H1 (cell line): ENCODE measurements at regions not wholly inside any gene's neighbourhood (a gene's known extent, or its start where the extent isn't known, plus 50 kb on each side); places are given as distances from the start of the nearest gene placed in this dataset.

Source experiments
- BACH1 ChIP-seq: IDR thresholded peaks from 2 replicates; pipeline ENCODE4 v1.6.1; 2012; ENCODE audit warnings: low read length, improper control_type of control experiment
- CTCF ChIP-seq, 3 experiments: IDR thresholded peaks; 1 replicate in 2 of 3; 2 replicates in 1 of 3; pipeline versions ENCODE4 v1.5.1 to v1.6.1; 2011; ENCODE audit warnings: low read length in 3 of 3, mild to moderate bottlenecking in 3 of 3, inconsistent platforms in 2 of 3, low read depth in 1 of 3, moderate library complexity in 1 of 3; ENCODE audit not compliant: insufficient read depth in 1 of 3; ENCODE audit errors: control extremely low read depth in 1 of 3
- EP300 ChIP-seq, 2 experiments: IDR thresholded peaks; 1 replicate in 1 of 2; 2 replicates in 1 of 2; pipeline ENCODE4 v1.6.1; 2011 to 2012; ENCODE audit warnings: low read depth in 2 of 2, low read length in 2 of 2, mild to moderate bottlenecking in 2 of 2, borderline replicate concordance in 1 of 2, inconsistent platforms in 1 of 2, moderate library complexity in 1 of 2
- JUND ChIP-seq: IDR thresholded peaks from 2 replicates; pipeline ENCODE4 v1.6.1; 2011; ENCODE audit warnings: mild to moderate bottlenecking, improper control_type of control experiment, low read length
- POLR2AphosphoS5 ChIP-seq: IDR thresholded peaks from 2 replicates; pipeline ENCODE4 v1.6.1; 2011; ENCODE audit warnings: low read depth, low read length
- RAD21 ChIP-seq, 2 experiments: IDR thresholded peaks in 1 of 2; conservative IDR thresholded peaks in 1 of 2; 2 replicates each; pipeline ENCODE4 v1.6.1; 2011; ENCODE audit warnings: low read depth in 2 of 2, low read length in 2 of 2, improper control_type of control experiment in 1 of 2, inconsistent platforms in 1 of 2, mild to moderate bottlenecking in 1 of 2, moderate library complexity in 1 of 2
- TBP ChIP-seq: IDR thresholded peaks from 2 replicates; pipeline ENCODE4 v1.6.1; 2011; ENCODE audit warnings: low read depth, low read length, improper control_type of control experiment
- ZNF274 ChIP-seq: IDR thresholded peaks from 2 replicates; pipeline ENCODE4 v1.7.0; 2012; ENCODE audit warnings: low read length, borderline replicate concordance; ENCODE audit errors: extremely low read depth

GRCh38 chrX:69031971-69032391 lies 133.3 kb downstream of the PJA1 start:
- TF ChIP-seq BACH1: no peak
- TF ChIP-seq POLR2AphosphoS5: no peak
- TF ChIP-seq CTCF (IDR thresholded peaks at IDR 0.05; ENCODE audit: control extremely low read depth in 1 of 3, insufficient read depth in 1 of 3, low read depth in 1 of 3, low read length in 3 of 3): no peak
- TF ChIP-seq JUND: no peak
- TF ChIP-seq TBP: no peak
- no peak for TF ChIP-seq ZNF274
- TF ChIP-seq EP300 (IDR thresholded peaks at IDR 0.05; ENCODE audit: borderline replicate concordance in 1 of 2, low read depth in 2 of 2, low read length in 2 of 2): no peak
- no peak for TF ChIP-seq RAD21 (IDR thresholded peaks at IDR 0.05 in 1 of 2, conservative IDR thresholded peaks at IDR 0.05 in 1 of 2; ENCODE audit: low read depth in 2 of 2, low read length in 2 of 2)
